ENCODE measurements at regions not wholly inside any gene's neighbourhood (a gene's known extent, or its start where the extent isn't known, plus 50 kb on each side); places are given as distances from the start of the nearest gene placed in this dataset.

GRCh38 chr15:52879904-52880303, 89.8 kb upstream of the ONECUT1 start:
- no peak for DNase-seq (ENCODE audit: low read depth)

- no peak for DNase-seq (ENCODE audit: low read depth)
Observed at GRCh38 chr15:52879145-52879544, 89.0 kb upstream of the ONECUT1 start.

GRCh38 chr15:52876991-52877663, 87.0 kb upstream of the ONECUT1 start:
- DNase-seq (ENCODE audit: low read depth) = no peak

- no peak for DNase-seq (ENCODE audit: low read depth)
Observed at GRCh38 chr15:52872036-52872818, 82.1 kb upstream of the ONECUT1 start.

GRCh38 chr15:52870015-52870414, 79.9 kb upstream of the ONECUT1 start:
- peak; percentile 12 for DNase-seq (ENCODE audit: low read depth)

GRCh38 chr15:52866698-52867097, 76.6 kb upstream of the ONECUT1 start:
- DNase-seq (ENCODE audit: low read depth) = no peak

GRCh38 chr15:52862677-52863076, 72.5 kb upstream of the ONECUT1 start:
- DNase-seq (ENCODE audit: low read depth) = no peak

- no peak for DNase-seq (ENCODE audit: low read depth)
Observed at GRCh38 chr15:52858782-52859176, 68.6 kb upstream of the ONECUT1 start.

- DNase-seq (ENCODE audit: low read depth) = peak; percentile 11
Observed at GRCh38 chr15:52857937-52858781, 68.0 kb upstream of the ONECUT1 start.

- no peak for DNase-seq (ENCODE audit: low read depth)
Observed at GRCh38 chr15:52857471-52857870, 67.3 kb upstream of the ONECUT1 start.

- no peak for DNase-seq (ENCODE audit: low read depth)
Observed at GRCh38 chr15:52856286-52856685, 66.2 kb upstream of the ONECUT1 start.

- no peak for DNase-seq (ENCODE audit: low read depth)
Observed at GRCh38 chr15:52855157-52855556, 65.0 kb upstream of the ONECUT1 start.

- DNase-seq (ENCODE audit: low read depth) = no peak
Observed at GRCh38 chr15:52844823-52845222, 54.7 kb upstream of the ONECUT1 start.

Measured in Daoy (cell line).